GM23338 (cell line): ENCODE measurements at regions not wholly inside any gene's neighbourhood (a gene's known extent, or its start where the extent isn't known, plus 50 kb on each side); places are given as distances from the start of the nearest gene placed in this dataset.

Source experiments
- ATAC-seq: fragments of 200-7000 bp; cut with Tn5 transposase; 3 replicates; pipeline ENCODE4 v1.9.1; 2020
- DNase-seq: peaks from one replicate; pipeline ENCODE4 v3.0.0-alpha.2; 2015; ENCODE audit warnings: low spot score
- H2AFZ ChIP-seq: fragments of 200-600 bp; sonication (generic); 2 replicates; pipeline ENCODE4 v1.8.0; 2016; ENCODE audit warnings: antibody characterized with exemption, mild to moderate bottlenecking, moderate library complexity
- H3F3A ChIP-seq: fragments of 200-600 bp; sonication (generic); replicated peaks from 2 replicates; pipeline ENCODE4 v1.8.0; 2017; ENCODE audit warnings: antibody characterized with exemption, mixed run types, low read depth
- H3K27ac ChIP-seq: fragments of 200-600 bp; sonication (generic); 2 replicates; pipeline ENCODE4 v1.6.1; 2016; ENCODE audit warnings: low read depth
- H3K27me3 ChIP-seq: fragments of 200-600 bp; sonication (generic); 2 replicates; pipeline ENCODE4 v1.8.0; 2016; ENCODE audit warnings: mild to moderate bottlenecking, mixed run types, moderate library complexity; ENCODE audit not compliant: insufficient read depth
- H3K36me3 ChIP-seq: fragments of 200-600 bp; sonication (generic); 2 replicates; pipeline ENCODE4 v1.8.0; 2016; ENCODE audit warnings: mild to moderate bottlenecking; ENCODE audit not compliant: insufficient read depth
- H3K4me1 ChIP-seq: fragments of 200-600 bp; sonication (generic); 2 replicates; pipeline ENCODE4 v1.8.0; 2016; ENCODE audit warnings: mild to moderate bottlenecking, moderate library complexity; ENCODE audit not compliant: insufficient read depth
- H3K4me2 ChIP-seq: fragments of 200-600 bp; sonication (generic); 2 replicates; pipeline ENCODE4 v1.7.1; 2017; ENCODE audit warnings: mixed run types
- H3K4me3 ChIP-seq: fragments of 200-600 bp; sonication (generic); 2 replicates; pipeline ENCODE4 v1.6.1; 2016; ENCODE audit warnings: mixed run types
- H3K79me2 ChIP-seq: fragments of 200-600 bp; sonication (generic); replicated peaks from 2 replicates; pipeline ENCODE4 v1.8.0; 2017; ENCODE audit warnings: mild to moderate bottlenecking; ENCODE audit not compliant: insufficient read depth
- H3K9me2 ChIP-seq: fragments of 200-600 bp; sonication (generic); 2 replicates; pipeline ENCODE4 v1.8.0; 2017; ENCODE audit not compliant: insufficient read depth
- H4K20me1 ChIP-seq: fragments of 200-600 bp; sonication (generic); replicated peaks from 2 replicates; pipeline ENCODE4 v1.8.0; 2017; ENCODE audit warnings: mild to moderate bottlenecking; ENCODE audit not compliant: insufficient read depth
- H3K27ac Mint-ChIP-seq: 2 replicates; pipeline ENCODE4 v1.8.0; 2020; ENCODE audit warnings: inconsistent platforms, mild to moderate bottlenecking, moderate library complexity, mixed read lengths
- H3K27me3 Mint-ChIP-seq: 3 replicates; pipeline ENCODE4 v1.8.0; 2022; ENCODE audit warnings: low read depth, mild to moderate bottlenecking, moderate library complexity, mixed read lengths, inconsistent platforms; ENCODE audit not compliant: insufficient read depth, poor library complexity
- H3K36me3 Mint-ChIP-seq: 3 replicates; pipeline ENCODE4 v1.8.0; 2021; ENCODE audit warnings: low read depth, mild to moderate bottlenecking, inconsistent platforms, moderate library complexity, mixed read lengths
- H3K4me1 Mint-ChIP-seq: 3 replicates; pipeline ENCODE4 v1.8.0; 2020; ENCODE audit warnings: mild to moderate bottlenecking, inconsistent platforms, mixed read lengths
- H3K4me3 Mint-ChIP-seq: 3 replicates; pipeline ENCODE4 v1.8.0; 2021; ENCODE audit warnings: moderate library complexity, mild to moderate bottlenecking, inconsistent platforms, mixed read lengths
- H3K9me3 Mint-ChIP-seq: 3 replicates; pipeline ENCODE4 v1.8.0; 2020; ENCODE audit warnings: moderate library complexity, mild to moderate bottlenecking, inconsistent platforms, mixed read lengths
- CREB1 ChIP-seq: fragments of 250-450 bp; sonication (Bioruptor Pico); IDR thresholded peaks from 2 replicates; pipeline ENCODE4 v1.5.0; 2020; ENCODE audit warnings: low read depth, mild to moderate bottlenecking, moderate library complexity
- CTCF ChIP-seq, 2 experiments: fragments of 200-600 bp in 1 of 2; sonication (generic) in 1 of 2; conservative IDR thresholded peaks; 2 replicates each; pipeline versions ENCODE4 v1.5.1 to v1.6.1; 2016 to 2017; ENCODE audit warnings: antibody characterized with exemption in 2 of 2, low read depth in 2 of 2, mild to moderate bottlenecking in 2 of 2, moderate library complexity in 1 of 2
- EZH2 ChIP-seq: fragments of 200-600 bp; sonication (generic); IDR thresholded peaks from one replicate; pipeline ENCODE4 v1.8.0; 2017; ENCODE audit warnings: antibody characterized with exemption, mild to moderate bottlenecking, low read depth; ENCODE audit not compliant: unreplicated experiment
- EZH2phosphoT487 ChIP-seq: fragments of 200-600 bp; sonication (generic); IDR thresholded peaks from one replicate; pipeline ENCODE4 v1.8.1; 2018; ENCODE audit warnings: antibody characterized with exemption; ENCODE audit not compliant: unreplicated experiment
- JUNB ChIP-seq: IDR thresholded peaks from one replicate; pipeline ENCODE4 v1.6.1; 2016; ENCODE audit warnings: antibody characterized with exemption; ENCODE audit not compliant: unreplicated experiment
- NANOG ChIP-seq: IDR thresholded peaks from 2 replicates; pipeline ENCODE4 v1.6.1; 2016; ENCODE audit warnings: antibody characterized with exemption, borderline replicate concordance
- POLR2AphosphoS5 ChIP-seq: IDR thresholded peaks from 2 replicates; pipeline ENCODE4 v1.6.1; 2016; ENCODE audit warnings: antibody characterized with exemption, low read depth
- REST ChIP-seq: IDR thresholded peaks from one replicate; pipeline ENCODE4 v1.6.1; 2018; ENCODE audit warnings: antibody characterized with exemption; ENCODE audit not compliant: unreplicated experiment
- STAT1 ChIP-seq: IDR thresholded peaks from one replicate; pipeline ENCODE4 v1.6.1; 2016; ENCODE audit warnings: antibody characterized with exemption; ENCODE audit not compliant: unreplicated experiment
- ZNF114 ChIP-seq: fragments of 250-450 bp; sonication (Bioruptor Pico); IDR thresholded peaks from 2 replicates; pipeline ENCODE4 v1.5.0; 2020; ENCODE audit warnings: mild to moderate bottlenecking, moderate library complexity
- ZNF331 ChIP-seq: fragments of 250-450 bp; sonication (Bioruptor Pico); IDR thresholded peaks from 2 replicates; pipeline ENCODE4 v1.5.0; 2020; ENCODE audit warnings: low read depth, mild to moderate bottlenecking, moderate library complexity
- ZNF462 ChIP-seq: fragments of 250-450 bp; sonication (Bioruptor Pico); IDR thresholded peaks from 2 replicates; pipeline ENCODE4 v1.5.0; 2020; ENCODE audit warnings: mild to moderate bottlenecking, moderate library complexity
- TF ChIP-seq, protein P1 (sequence below): IDR thresholded peaks from 2 replicates; pipeline ENCODE4 v1.6.1; 2016; ENCODE audit warnings: antibody characterized with exemption

GRCh38 chr6:141490982-141491381 lies 641.7 kb upstream of the GJE1 start:
- DNase-seq: no peak
- H3K27me3 Mint-ChIP-seq: peaks cover 5% of the 10 kb centered on the region

More at GRCh38 chr6:141490982-141491381, 641.7 kb upstream of the GJE1 start:
- H3K36me3 ChIP-seq: no peaks in the 10 kb centered on the region
- H3K9me2 ChIP-seq: peaks cover 9% of the 10 kb centered on the region; the same call in 1 of the 2 replicates
- H3K27me3 ChIP-seq: no peaks in the 10 kb centered on the region
- peaks cover 8% of the 10 kb centered on the region; the same call in 2 of the 3 replicates for H3K4me1 Mint-ChIP-seq
- H3K36me3 Mint-ChIP-seq: peaks cover 22% of the 10 kb centered on the region
- H3F3A ChIP-seq: no peaks in the 10 kb centered on the region
- TF ChIP-seq CTCF (conservative IDR thresholded peaks at IDR 0.05; ENCODE audit: low read depth in 2 of 2): no peak
- TF ChIP-seq, protein P1, sequence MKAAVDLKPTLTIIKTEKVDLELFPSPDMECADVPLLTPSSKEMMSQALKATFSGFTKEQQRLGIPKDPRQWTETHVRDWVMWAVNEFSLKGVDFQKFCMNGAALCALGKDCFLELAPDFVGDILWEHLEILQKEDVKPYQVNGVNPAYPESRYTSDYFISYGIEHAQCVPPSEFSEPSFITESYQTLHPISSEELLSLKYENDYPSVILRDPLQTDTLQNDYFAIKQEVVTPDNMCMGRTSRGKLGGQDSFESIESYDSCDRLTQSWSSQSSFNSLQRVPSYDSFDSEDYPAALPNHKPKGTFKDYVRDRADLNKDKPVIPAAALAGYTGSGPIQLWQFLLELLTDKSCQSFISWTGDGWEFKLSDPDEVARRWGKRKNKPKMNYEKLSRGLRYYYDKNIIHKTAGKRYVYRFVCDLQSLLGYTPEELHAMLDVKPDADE: no peak
- TF ChIP-seq STAT1: no peak
- no peak for TF ChIP-seq POLR2AphosphoS5
- no peak for TF ChIP-seq EZH2
- no peak for TF ChIP-seq ZNF331 (CRISPR knock-in tag)
- TF ChIP-seq REST: no peak
- no peak for TF ChIP-seq EZH2phosphoT487
- no peak for TF ChIP-seq NANOG
- no peak for TF ChIP-seq JUNB
- TF ChIP-seq CREB1: no peak
- TF ChIP-seq ZNF462 (CRISPR knock-in tag): no peak
- TF ChIP-seq ZNF114 (CRISPR knock-in tag): no peak
- H3K79me2 ChIP-seq: no peaks in the 10 kb centered on the region
- H3K4me1 ChIP-seq: 0 out of 2 replicates have a peak, but pooled peaks cover 8% of the 10 kb centered on the region
- ATAC-seq: no peak
- H3K27ac Mint-ChIP-seq: no peak overlapping the region
- H3K4me3 ChIP-seq: no peak overlapping the region
- H2AFZ ChIP-seq: no peak overlapping the region
- no peaks in the 10 kb centered on the region for H4K20me1 ChIP-seq
- H3K9me3 Mint-ChIP-seq: peaks cover 19% of the 10 kb centered on the region
- H3K4me3 Mint-ChIP-seq: no peak overlapping the region
- no peak overlapping the region for H3K4me2 ChIP-seq
- H3K27ac ChIP-seq: no peak overlapping the region
